ENCODE measurements at regions not wholly inside any gene's neighbourhood (a gene's known extent, or its start where the extent isn't known, plus 50 kb on each side); places are given as distances from the start of the nearest gene placed in this dataset.

DNA sequence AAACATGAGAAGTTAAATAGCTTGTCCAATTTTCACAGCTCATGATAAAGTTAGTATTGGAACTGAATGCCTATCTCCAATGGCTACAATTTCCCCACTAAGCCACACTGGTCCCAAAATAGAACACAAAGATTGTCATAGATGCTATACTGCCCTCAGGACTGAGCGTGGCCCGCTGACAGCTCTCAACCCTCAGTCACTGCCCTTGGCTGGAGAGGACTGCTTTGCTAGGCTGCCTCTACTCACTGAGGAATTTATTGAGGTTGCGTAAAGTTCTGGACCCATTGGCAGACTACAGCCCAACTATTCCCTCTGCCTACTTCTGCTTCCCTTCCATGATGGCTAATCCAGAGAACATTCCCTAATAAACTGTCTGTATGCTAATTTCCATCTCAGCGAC is 165.5 kb upstream of the BET1 start:
- Histone ChIP-seq H3K9me3 (no peaks in the 10 kb centered on the region), H3K36me3 (ENCODE audit: insufficient read depth in 1 of 2, low read depth in 1 of 2) (no peaks in the 10 kb centered on the region), H3K27ac (no peak overlapping the region), H3K4me1 (no peaks in the 10 kb centered on the region), H3K4me3 (no peak overlapping the region), H3K27me3 (ENCODE audit: insufficient read depth in 3 of 3, low read length in 2 of 3) (peaks cover 0 to 2% (median 0%) of the 10 kb centered on the region in 3 donors)
- 91 to 93% (median 91%) methylated on average over 4 of the region's 4 CpGs for WGBS, 3 donors
- TF ChIP-seq, protein P1, sequence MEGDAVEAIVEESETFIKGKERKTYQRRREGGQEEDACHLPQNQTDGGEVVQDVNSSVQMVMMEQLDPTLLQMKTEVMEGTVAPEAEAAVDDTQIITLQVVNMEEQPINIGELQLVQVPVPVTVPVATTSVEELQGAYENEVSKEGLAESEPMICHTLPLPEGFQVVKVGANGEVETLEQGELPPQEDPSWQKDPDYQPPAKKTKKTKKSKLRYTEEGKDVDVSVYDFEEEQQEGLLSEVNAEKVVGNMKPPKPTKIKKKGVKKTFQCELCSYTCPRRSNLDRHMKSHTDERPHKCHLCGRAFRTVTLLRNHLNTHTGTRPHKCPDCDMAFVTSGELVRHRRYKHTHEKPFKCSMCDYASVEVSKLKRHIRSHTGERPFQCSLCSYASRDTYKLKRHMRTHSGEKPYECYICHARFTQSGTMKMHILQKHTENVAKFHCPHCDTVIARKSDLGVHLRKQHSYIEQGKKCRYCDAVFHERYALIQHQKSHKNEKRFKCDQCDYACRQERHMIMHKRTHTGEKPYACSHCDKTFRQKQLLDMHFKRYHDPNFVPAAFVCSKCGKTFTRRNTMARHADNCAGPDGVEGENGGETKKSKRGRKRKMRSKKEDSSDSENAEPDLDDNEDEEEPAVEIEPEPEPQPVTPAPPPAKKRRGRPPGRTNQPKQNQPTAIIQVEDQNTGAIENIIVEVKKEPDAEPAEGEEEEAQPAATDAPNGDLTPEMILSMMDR (IDR thresholded peaks at IDR 0.05): no peak
- ATAC-seq (no peak), DNase-seq (no peak)
- intact Hi-C loops (cut with DNase I): no loop called here

DNA sequence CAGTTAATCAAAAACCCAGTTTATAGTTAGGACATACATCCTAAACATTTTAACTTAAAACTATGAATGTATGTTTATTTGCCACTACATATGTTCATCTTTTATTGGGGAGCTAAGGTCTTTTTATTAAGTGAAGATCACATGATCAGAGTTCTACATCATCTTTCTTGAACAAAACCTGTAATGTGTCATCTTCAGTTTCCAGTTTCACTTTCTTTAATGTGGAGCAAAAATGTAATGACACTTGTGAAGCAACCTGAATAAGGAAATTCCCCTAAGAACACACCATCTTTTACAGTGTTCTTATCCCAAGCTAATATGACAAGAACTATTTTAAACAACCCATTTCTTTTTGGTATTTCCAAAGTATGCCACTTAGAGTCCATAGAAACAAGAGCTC is 166.7 kb upstream of the BET1 start:
- no peaks in the 10 kb centered on the region for H3K36me3 ChIP-seq (ENCODE audit: insufficient read depth in 1 of 2, low read depth in 1 of 2)
- intact Hi-C loops (cut with DNase I): no loop called here
- no peak overlapping the region for H3K4me3 ChIP-seq
- DNase-seq (no peak), ATAC-seq (no peak)
- H3K27me3 ChIP-seq (ENCODE audit: insufficient read depth in 3 of 3, low read length in 2 of 3): peaks cover 0 to 2% (median 0%) of the 10 kb centered on the region in 3 donors
- H3K4me1 ChIP-seq: no peaks in the 10 kb centered on the region
- H3K9me3 ChIP-seq: no peaks in the 10 kb centered on the region
- H3K27ac ChIP-seq: no peak overlapping the region
- TF ChIP-seq, protein P1 (IDR thresholded peaks at IDR 0.05): no peak

DNA sequence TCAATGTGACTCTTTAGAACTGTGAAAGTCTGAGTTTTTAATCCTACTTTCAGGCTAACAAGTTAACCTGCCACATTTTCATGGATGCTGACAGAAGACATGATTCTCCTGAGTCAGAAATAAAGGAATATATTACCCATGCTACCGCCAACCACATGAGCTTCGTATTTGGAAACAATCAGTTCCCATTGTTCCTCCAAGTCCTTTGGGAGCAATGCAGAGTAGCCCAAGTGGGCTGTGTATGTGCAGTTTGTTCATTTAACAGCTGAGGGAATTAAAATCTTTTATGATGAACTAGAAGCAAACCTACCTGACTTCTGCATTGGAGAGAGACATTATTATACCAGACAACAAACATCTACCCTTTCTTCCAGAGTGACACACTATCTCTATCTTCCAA is 169.3 kb upstream of the BET1 start:
- intact Hi-C loops (cut with DNase I): no loop called here
- Histone ChIP-seq H3K36me3 (ENCODE audit: insufficient read depth in 1 of 2, low read depth in 1 of 2) (no peaks in the 10 kb centered on the region), H3K4me3 (no peak overlapping the region), H3K4me1 (no peaks in the 10 kb centered on the region), H3K27me3 (ENCODE audit: insufficient read depth in 3 of 3, low read length in 2 of 3) (no peaks in the 10 kb centered on the region), H3K9me3 (no peaks in the 10 kb centered on the region), H3K27ac (no peak overlapping the region)
- DNase-seq: no peak
- WGBS, 3 donors: 39 to 54% (median 46%) methylated on average over 2 of the region's 2 CpGs
- TF ChIP-seq, protein P1 (IDR thresholded peaks at IDR 0.05): no peak
- ATAC-seq: no peak

DNA sequence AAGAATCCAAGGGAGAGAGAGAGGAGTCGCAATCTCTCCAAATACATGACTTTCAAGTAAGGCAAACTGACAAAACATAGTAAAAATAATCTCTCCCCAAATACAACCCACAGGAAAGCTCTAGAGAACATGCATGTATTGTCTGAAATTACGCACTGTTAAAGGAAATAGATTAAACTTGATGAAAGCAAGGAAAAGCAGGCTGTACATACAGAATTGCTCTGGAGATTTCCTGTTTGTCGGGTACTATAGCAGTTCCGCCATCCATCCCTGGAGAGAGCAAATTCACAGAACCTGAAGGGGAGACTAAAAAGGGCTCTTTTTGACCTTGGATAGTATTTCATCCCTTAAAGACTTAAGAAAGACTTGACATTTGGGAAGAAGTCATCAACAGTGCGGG is 170.2 kb upstream of the BET1 start:
- Histone ChIP-seq H3K27ac (no peak overlapping the region), H3K36me3 (ENCODE audit: insufficient read depth in 1 of 2, low read depth in 1 of 2) (no peaks in the 10 kb centered on the region), H3K4me3 (no peak overlapping the region), H3K4me1 (no peaks in the 10 kb centered on the region), H3K9me3 (no peaks in the 10 kb centered on the region), H3K27me3 (ENCODE audit: insufficient read depth in 3 of 3, low read length in 2 of 3) (no peaks in the 10 kb centered on the region)
- no peak for DNase-seq
- WGBS, 3 donors: 65 to 73% (median 71%) methylated on average over 5 of the region's 5 CpGs
- no peak for ATAC-seq
- intact Hi-C loops (cut with DNase I): no loop called here
- TF ChIP-seq, protein P1 (IDR thresholded peaks at IDR 0.05): no peak

DNA sequence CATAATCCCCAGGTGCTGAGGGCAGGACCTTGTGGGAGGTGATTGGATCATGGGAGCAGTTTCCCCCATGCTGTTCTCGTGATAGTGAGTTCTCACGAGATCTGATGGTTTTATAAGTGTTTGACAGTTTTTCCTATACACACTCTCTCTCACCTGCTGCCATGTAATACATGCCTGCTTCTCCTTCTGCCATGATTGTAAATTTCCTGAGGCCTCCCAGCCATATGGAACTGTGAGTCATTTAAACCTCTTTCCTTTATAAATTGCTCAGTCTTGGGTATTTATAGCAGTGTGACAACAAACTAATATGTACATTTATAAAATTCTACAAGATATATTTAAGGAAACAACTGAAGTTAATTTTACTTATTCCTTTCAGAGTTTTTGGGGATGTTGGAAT is 170.8 kb upstream of the BET1 start:
- no peak for ATAC-seq
- H3K36me3 ChIP-seq (ENCODE audit: insufficient read depth in 1 of 2, low read depth in 1 of 2): no peaks in the 10 kb centered on the region

More for the DNA sequence above, 170.8 kb upstream of the BET1 start:
- no peak overlapping the region for H3K27ac ChIP-seq
- TF ChIP-seq, protein P1 (IDR thresholded peaks at IDR 0.05): no peak
- intact Hi-C loops (cut with DNase I): no loop called here
- no peak overlapping the region for H3K4me3 ChIP-seq
- H3K27me3 ChIP-seq (ENCODE audit: insufficient read depth in 3 of 3, low read length in 2 of 3): no peaks in the 10 kb centered on the region
- no peak for DNase-seq
- WGBS, 3 donors: 71 to 80% (median 78%) methylated on average over 2 of the region's 2 CpGs
- H3K4me1 ChIP-seq: no peaks in the 10 kb centered on the region
- no peaks in the 10 kb centered on the region for H3K9me3 ChIP-seq

Data from psoas muscle (tissue), 7 donors.